ENCODE measurements at regions not wholly inside any gene's neighbourhood (a gene's known extent, or its start where the extent isn't known, plus 50 kb on each side); places are given as distances from the start of the nearest gene placed in this dataset.

- TF ChIP-seq REST (IDR thresholded peaks at IDR 0.05; ENCODE audit: insufficient read depth in 1 of 2, low read depth in 2 of 2, low read length in 2 of 2), result peak in 1 of 2 experiments; percentile 80; a peak in 2 of 4 replicates
- TF ChIP-seq TAF1 (IDR thresholded peaks at IDR 0.05; ENCODE audit: borderline replicate concordance, insufficient read depth, low read length), result no peak
- TF ChIP-seq FOXP2 (optimal IDR thresholded peaks at IDR 0.05; ENCODE audit: borderline replicate concordance, extremely low read depth, extremely low read length, insufficient read depth), result no peak
- no peak for TF ChIP-seq POLR2AphosphoS5 (IDR thresholded peaks at IDR 0.05; ENCODE audit: low read depth, low read length)
- TF ChIP-seq SIN3A (IDR thresholded peaks at IDR 0.05; ENCODE audit: borderline replicate concordance, insufficient read depth, low read length), result no peak
Measured at GRCh38 chr6:4350567-4351519, 215.5 kb upstream of the ECI2 start.

GRCh38 chr6:4349931-4350330 is 214.6 kb upstream of the ECI2 start:
- TF ChIP-seq SIN3A (IDR thresholded peaks at IDR 0.05; ENCODE audit: borderline replicate concordance, insufficient read depth, low read length), result no peak
- TF ChIP-seq REST (IDR thresholded peaks at IDR 0.05; ENCODE audit: insufficient read depth in 1 of 2, low read depth in 2 of 2, low read length in 2 of 2), result no peak
- no peak for TF ChIP-seq POLR2AphosphoS5 (IDR thresholded peaks at IDR 0.05; ENCODE audit: low read depth, low read length)
- no peak for TF ChIP-seq TAF1 (IDR thresholded peaks at IDR 0.05; ENCODE audit: borderline replicate concordance, insufficient read depth, low read length)
- no peak for TF ChIP-seq FOXP2 (optimal IDR thresholded peaks at IDR 0.05; ENCODE audit: borderline replicate concordance, extremely low read depth, extremely low read length, insufficient read depth)

- TF ChIP-seq FOXP2 (optimal IDR thresholded peaks at IDR 0.05; ENCODE audit: borderline replicate concordance, extremely low read depth, extremely low read length, insufficient read depth) (no peak), REST (IDR thresholded peaks at IDR 0.05; ENCODE audit: insufficient read depth in 1 of 2, low read depth in 2 of 2, low read length in 2 of 2) (no peak), POLR2AphosphoS5 (IDR thresholded peaks at IDR 0.05; ENCODE audit: low read depth, low read length) (no peak), SIN3A (IDR thresholded peaks at IDR 0.05; ENCODE audit: borderline replicate concordance, insufficient read depth, low read length) (no peak), TAF1 (IDR thresholded peaks at IDR 0.05; ENCODE audit: borderline replicate concordance, insufficient read depth, low read length) (no peak)
Measured at GRCh38 chr6:4349323-4349722, 213.9 kb upstream of the ECI2 start.

GRCh38 chr6:4348462-4349112 is 213.2 kb upstream of the ECI2 start:
- TF ChIP-seq POLR2AphosphoS5 (IDR thresholded peaks at IDR 0.05; ENCODE audit: low read depth, low read length) (no peak), SIN3A (IDR thresholded peaks at IDR 0.05; ENCODE audit: borderline replicate concordance, insufficient read depth, low read length) (no peak), REST (IDR thresholded peaks at IDR 0.05; ENCODE audit: insufficient read depth in 1 of 2, low read depth in 2 of 2, low read length in 2 of 2) (no peak), TAF1 (IDR thresholded peaks at IDR 0.05; ENCODE audit: borderline replicate concordance, insufficient read depth, low read length) (no peak), FOXP2 (optimal IDR thresholded peaks at IDR 0.05; ENCODE audit: borderline replicate concordance, extremely low read depth, extremely low read length, insufficient read depth) (no peak)

Measured in PFSK-1 (cell line).